OCI-LY7 (cell line): ENCODE measurements at regions not wholly inside any gene's neighbourhood (a gene's known extent, or its start where the extent isn't known, plus 50 kb on each side); places are given as distances from the start of the nearest gene placed in this dataset.

ENCODE experiments used
- EZH2phosphoT487 ChIP-seq: fragments of 200-600 bp; sonication (generic); IDR thresholded peaks from 2 replicates; pipeline ENCODE4 v1.6.1; 2018; ENCODE audit warnings: low read depth, borderline replicate concordance, mild to moderate bottlenecking, mixed run types, antibody characterized with exemption, low read length, moderate library complexity, mixed read lengths
- TF ChIP-seq, protein P1 (sequence below): fragments of 200-600 bp; sonication (generic); conservative IDR thresholded peaks from 2 replicates; pipeline ENCODE4 v1.5.1; 2014; ENCODE audit warnings: mild to moderate bottlenecking, antibody characterized with exemption, low read length, moderate library complexity, mixed read lengths

- TF ChIP-seq EZH2phosphoT487, result no peak
- TF ChIP-seq, protein P1, sequence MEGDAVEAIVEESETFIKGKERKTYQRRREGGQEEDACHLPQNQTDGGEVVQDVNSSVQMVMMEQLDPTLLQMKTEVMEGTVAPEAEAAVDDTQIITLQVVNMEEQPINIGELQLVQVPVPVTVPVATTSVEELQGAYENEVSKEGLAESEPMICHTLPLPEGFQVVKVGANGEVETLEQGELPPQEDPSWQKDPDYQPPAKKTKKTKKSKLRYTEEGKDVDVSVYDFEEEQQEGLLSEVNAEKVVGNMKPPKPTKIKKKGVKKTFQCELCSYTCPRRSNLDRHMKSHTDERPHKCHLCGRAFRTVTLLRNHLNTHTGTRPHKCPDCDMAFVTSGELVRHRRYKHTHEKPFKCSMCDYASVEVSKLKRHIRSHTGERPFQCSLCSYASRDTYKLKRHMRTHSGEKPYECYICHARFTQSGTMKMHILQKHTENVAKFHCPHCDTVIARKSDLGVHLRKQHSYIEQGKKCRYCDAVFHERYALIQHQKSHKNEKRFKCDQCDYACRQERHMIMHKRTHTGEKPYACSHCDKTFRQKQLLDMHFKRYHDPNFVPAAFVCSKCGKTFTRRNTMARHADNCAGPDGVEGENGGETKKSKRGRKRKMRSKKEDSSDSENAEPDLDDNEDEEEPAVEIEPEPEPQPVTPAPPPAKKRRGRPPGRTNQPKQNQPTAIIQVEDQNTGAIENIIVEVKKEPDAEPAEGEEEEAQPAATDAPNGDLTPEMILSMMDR, result no peak
Measured at GRCh38 chr4:118586357-118586790, 98.8 kb upstream of the METTL14 start.
